ENCODE measurements at regions not wholly inside any gene's neighbourhood (a gene's known extent, or its start where the extent isn't known, plus 50 kb on each side); places are given as distances from the start of the nearest gene placed in this dataset.

DNA sequence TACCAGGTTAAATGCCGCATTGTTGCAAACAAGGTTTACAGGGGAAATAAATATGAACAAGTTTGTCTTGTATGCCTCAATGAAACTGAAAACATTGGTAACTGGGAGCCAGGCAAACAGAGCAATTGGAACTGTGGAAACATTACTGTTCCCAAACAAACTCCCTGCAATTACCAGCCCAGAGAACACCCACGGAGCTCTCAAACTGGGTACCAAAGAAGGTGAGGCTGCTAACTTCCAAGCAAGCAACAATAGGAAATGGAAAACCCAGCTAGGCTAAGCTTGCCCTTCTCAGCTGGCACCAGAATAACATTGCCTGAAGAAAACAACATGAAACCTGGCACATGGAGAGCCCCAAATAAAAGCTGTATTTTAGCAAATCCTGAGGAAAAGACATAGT is 218.9 kb upstream of the THRB start:
- TF ChIP-seq, protein P1, sequence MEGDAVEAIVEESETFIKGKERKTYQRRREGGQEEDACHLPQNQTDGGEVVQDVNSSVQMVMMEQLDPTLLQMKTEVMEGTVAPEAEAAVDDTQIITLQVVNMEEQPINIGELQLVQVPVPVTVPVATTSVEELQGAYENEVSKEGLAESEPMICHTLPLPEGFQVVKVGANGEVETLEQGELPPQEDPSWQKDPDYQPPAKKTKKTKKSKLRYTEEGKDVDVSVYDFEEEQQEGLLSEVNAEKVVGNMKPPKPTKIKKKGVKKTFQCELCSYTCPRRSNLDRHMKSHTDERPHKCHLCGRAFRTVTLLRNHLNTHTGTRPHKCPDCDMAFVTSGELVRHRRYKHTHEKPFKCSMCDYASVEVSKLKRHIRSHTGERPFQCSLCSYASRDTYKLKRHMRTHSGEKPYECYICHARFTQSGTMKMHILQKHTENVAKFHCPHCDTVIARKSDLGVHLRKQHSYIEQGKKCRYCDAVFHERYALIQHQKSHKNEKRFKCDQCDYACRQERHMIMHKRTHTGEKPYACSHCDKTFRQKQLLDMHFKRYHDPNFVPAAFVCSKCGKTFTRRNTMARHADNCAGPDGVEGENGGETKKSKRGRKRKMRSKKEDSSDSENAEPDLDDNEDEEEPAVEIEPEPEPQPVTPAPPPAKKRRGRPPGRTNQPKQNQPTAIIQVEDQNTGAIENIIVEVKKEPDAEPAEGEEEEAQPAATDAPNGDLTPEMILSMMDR (IDR thresholded peaks at IDR 0.05; ENCODE audit: insufficient read depth in 1 of 2, low read depth in 1 of 2, low read length in 1 of 2, severe bottlenecking in 1 of 2, unreplicated experiment in 1 of 2): no peak
- intact Hi-C loops (cut with micrococcal nuclease; ENCODE audit: unreplicated experiment): no loop called here
- Mint-ChIP-seq H3K4me3 (ENCODE audit: unreplicated experiment) (no peak overlapping the region), H3K36me3 (ENCODE audit: insufficient read depth, unreplicated experiment) (no peaks in the 10 kb centered on the region), H3K9me3 (ENCODE audit: unreplicated experiment) (no peaks in the 10 kb centered on the region), H3K4me1 (ENCODE audit: low read depth, unreplicated experiment) (no peaks in the 10 kb centered on the region), H3K27ac (ENCODE audit: unreplicated experiment) (no peak overlapping the region), H3K27me3 (ENCODE audit: insufficient read depth, unreplicated experiment) (peaks cover 2% of the 10 kb centered on the region)
- BruUV-seq (replicated peaks): no TSS peak
- H3K9me3 ChIP-seq: no peaks in the 10 kb centered on the region
- H3K4me1 ChIP-seq: no peaks in the 10 kb centered on the region
- no peak overlapping the region for H3K4me3 ChIP-seq (ENCODE audit: low read depth, low read length)
- ChIA-PET POLR2A (no interaction called here), CTCF (no interaction called here)
- H3K27me3 ChIP-seq (replicated peaks; ENCODE audit: control insufficient read depth, insufficient read depth, low read length): no peaks in the 10 kb centered on the region
- H3K36me3 ChIP-seq (ENCODE audit: control insufficient read depth, insufficient read depth, low read length): no peaks in the 10 kb centered on the region
- no peak for DNase-seq

DNA sequence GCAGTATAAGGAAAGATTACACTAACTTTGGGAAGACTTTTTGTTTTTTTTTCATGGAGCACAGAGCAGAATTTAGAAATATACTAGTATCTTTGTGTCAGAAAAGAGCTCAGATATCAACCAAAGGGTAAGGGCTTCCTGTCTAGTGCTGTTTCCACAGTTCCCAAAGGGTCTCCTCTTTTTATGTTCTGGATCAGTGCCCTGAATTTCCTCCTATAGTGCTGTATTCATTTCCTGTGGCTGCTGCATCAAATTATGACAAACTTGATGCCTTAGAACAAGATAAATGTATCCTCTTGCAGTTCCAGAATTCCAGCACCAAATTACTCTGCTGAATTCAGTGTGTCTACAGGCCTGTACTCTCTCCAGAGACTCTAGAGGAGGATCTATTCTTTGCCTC is 219.8 kb upstream of the THRB start:
- BruUV-seq (replicated peaks): no TSS peak
- peaks cover 2% of the 10 kb centered on the region for H3K27me3 Mint-ChIP-seq (ENCODE audit: insufficient read depth, unreplicated experiment)
- Histone ChIP-seq H3K9me3 (no peaks in the 10 kb centered on the region), H3K4me1 (no peaks in the 10 kb centered on the region), H3K4me3 (ENCODE audit: low read depth, low read length) (no peak overlapping the region), H3K36me3 (ENCODE audit: control insufficient read depth, insufficient read depth, low read length) (no peaks in the 10 kb centered on the region), H3K27me3 (replicated peaks; ENCODE audit: control insufficient read depth, insufficient read depth, low read length) (no peaks in the 10 kb centered on the region)
- POLR2A ChIA-PET: no interaction called here
- no peaks in the 10 kb centered on the region for H3K9me3 Mint-ChIP-seq (ENCODE audit: unreplicated experiment)
- no peak overlapping the region for H3K27ac Mint-ChIP-seq (ENCODE audit: unreplicated experiment)
- no peak for DNase-seq
- H3K4me3 Mint-ChIP-seq (ENCODE audit: unreplicated experiment): no peak overlapping the region
- no peaks in the 10 kb centered on the region for H3K4me1 Mint-ChIP-seq (ENCODE audit: low read depth, unreplicated experiment)
- intact Hi-C loops (cut with micrococcal nuclease; ENCODE audit: unreplicated experiment): no loop called here
- CTCF ChIA-PET: no interaction called here
- TF ChIP-seq, protein P1 (IDR thresholded peaks at IDR 0.05; ENCODE audit: insufficient read depth in 1 of 2, low read depth in 1 of 2, low read length in 1 of 2, severe bottlenecking in 1 of 2, unreplicated experiment in 1 of 2): no peak
- no peaks in the 10 kb centered on the region for H3K36me3 Mint-ChIP-seq (ENCODE audit: insufficient read depth, unreplicated experiment)

GRCh38 chr3:24715171-24715792 is 220.6 kb upstream of the THRB start:
- Mint-ChIP-seq H3K4me1 (ENCODE audit: low read depth, unreplicated experiment) (no peaks in the 10 kb centered on the region), H3K9me3 (ENCODE audit: unreplicated experiment) (no peaks in the 10 kb centered on the region), H3K27ac (ENCODE audit: unreplicated experiment) (no peak overlapping the region), H3K27me3 (ENCODE audit: insufficient read depth, unreplicated experiment) (peaks cover 2% of the 10 kb centered on the region), H3K4me3 (ENCODE audit: unreplicated experiment) (no peak overlapping the region), H3K36me3 (ENCODE audit: insufficient read depth, unreplicated experiment) (no peaks in the 10 kb centered on the region)
- BruUV-seq (replicated peaks): no TSS peak
- intact Hi-C loops (cut with micrococcal nuclease; ENCODE audit: unreplicated experiment): no loop called here
- POLR2A ChIA-PET: no interaction called here
- H3K27me3 ChIP-seq (replicated peaks; ENCODE audit: control insufficient read depth, insufficient read depth, low read length): no peaks in the 10 kb centered on the region
- CTCF ChIA-PET: no interaction called here
- no peaks in the 10 kb centered on the region for H3K9me3 ChIP-seq
- no peaks in the 10 kb centered on the region for H3K36me3 ChIP-seq (ENCODE audit: control insufficient read depth, insufficient read depth, low read length)
- no peak overlapping the region for H3K4me3 ChIP-seq (ENCODE audit: low read depth, low read length)
- H3K4me1 ChIP-seq: no peaks in the 10 kb centered on the region
- no peak for DNase-seq
- TF ChIP-seq, protein P1 (IDR thresholded peaks at IDR 0.05; ENCODE audit: insufficient read depth in 1 of 2, low read depth in 1 of 2, low read length in 1 of 2, severe bottlenecking in 1 of 2, unreplicated experiment in 1 of 2): no peak

Data from Caco-2 (cell line).